ENCODE measurements at regions not wholly inside any gene's neighbourhood (a gene's known extent, or its start where the extent isn't known, plus 50 kb on each side); places are given as distances from the start of the nearest gene placed in this dataset.
A peak's percentile ranks its signal among the peaks of the same experiment; 100 is the strongest.

GRCh38 chr7:23945472-23945871, 235.5 kb downstream of the STK31 start:
- no TSS peak for BruUV-seq (replicated peaks)
- Histone ChIP-seq H2AK9ac (replicated peaks; ENCODE audit: low read depth, low read length, poor library complexity) (no peak overlapping the region), H3K23ac (ENCODE audit: low read depth, low read length) (no peak overlapping the region), H4K91ac (ENCODE audit: insufficient read depth, low read depth, low read length) (no peak overlapping the region), H3K14ac (replicated peaks; ENCODE audit: low read depth, low read length) (no peak overlapping the region), H2BK15ac (ENCODE audit: low read depth, low read length) (no peak overlapping the region), H3K27ac (ENCODE audit: insufficient read depth, low read length) (no peak overlapping the region), H3K4me2 (ENCODE audit: low read depth, low read length) (no peak overlapping the region), H3K56ac (ENCODE audit: extremely low read depth, insufficient read depth, low read length) (no peak overlapping the region), H3K36me3 (ENCODE audit: control insufficient read depth, insufficient read depth, low read length) (no peaks in the 10 kb centered on the region), H3K4me3 (ENCODE audit: insufficient read depth, low read depth, low read length) (no peak overlapping the region), H3K9me3 (ENCODE audit: control insufficient read depth, insufficient read depth, low read length) (no peaks in the 10 kb centered on the region; the same call in 1 of the 2 replicates), H3K9me1 (ENCODE audit: insufficient read depth, low read length) (no peaks in the 10 kb centered on the region), H2BK5ac (ENCODE audit: low read depth, low read length, poor library complexity, severe bottlenecking) (no peak overlapping the region), H2BK20ac (ENCODE audit: low read depth, low read length) (no peak overlapping the region), H3K4me1 (ENCODE audit: control insufficient read depth, insufficient read depth, low read length) (no peaks in the 10 kb centered on the region), H3K9ac (ENCODE audit: low read depth, low read length) (no peak overlapping the region), H3K27me3 (ENCODE audit: control insufficient read depth, insufficient read depth, low read length) (no peaks in the 10 kb centered on the region), H3K18ac (ENCODE audit: low read depth, low read length) (no peak overlapping the region), H2BK120ac (ENCODE audit: low read depth, low read length) (no peak overlapping the region), H2AK5ac (ENCODE audit: low read depth, low read length) (no peak overlapping the region), H2AFZ (replicated peaks; ENCODE audit: low read length, poor library complexity) (no peak overlapping the region), H4K8ac (ENCODE audit: low read depth in 2 of 2, low read length in 2 of 2) (no peak overlapping the region), H3K79me1 (ENCODE audit: low read depth in 1 of 2, low read length in 2 of 2) (no peaks in the 10 kb centered on the region), H4K20me1 (ENCODE audit: insufficient read depth, low read length) (no peaks in the 10 kb centered on the region), H4K5ac (ENCODE audit: low read depth, low read length) (no peak overlapping the region), H3K4ac (ENCODE audit: low read depth, low read length) (no peak overlapping the region)
- ATAC-seq (ENCODE audit: low read depth) (no peak), DNase-seq (no peak)
- intact Hi-C loops (cut with micrococcal nuclease) (no loop called here), dilution Hi-C loops (cut with HindIII; ENCODE audit: low sequenced_read_pairs, unreplicated experiment) (no loop called here), in situ Hi-C loops (cut with MboI; ENCODE audit: low sequenced_read_pairs) (loop anchor here (25.0 kb wide), 1 partner anchor 717 kb away; no protein-coding TSS in a partner anchor)
- TF ChIP-seq MAFK (IDR thresholded peaks at IDR 0.05; ENCODE audit: low read depth, low read length) (peak; percentile 42), BHLHE40 (IDR thresholded peaks at IDR 0.05; ENCODE audit: low read depth, low read length) (no peak), CHD1 (IDR thresholded peaks at IDR 0.05; ENCODE audit: low read depth, low read length) (no peak), RAD21 (IDR thresholded peaks at IDR 0.05; ENCODE audit: low read length) (no peak)
- ChIA-PET CTCF (no interaction called here), POLR2A (ENCODE audit: unreplicated experiment) (no interaction called here)

All from IMR-90 (cell line).